T-helper 2 cell treated with Interferon-gamma antibody and Interleukin-4, amounts not matched to agents 100 ng/mL and 5 ng/mL, for 36 hours (primary cell): ENCODE measurements at regions not wholly inside any gene's neighbourhood (a gene's known extent, or its start where the extent isn't known, plus 50 kb on each side); places are given as distances from the start of the nearest gene placed in this dataset.

Experiments
- intact Hi-C: fragments of 100-400 bp; cut with micrococcal nuclease; formaldehyde crosslinking; loops from one replicate; pipeline ENCODE4 v1.15.1; 2023

- intact Hi-C loops = no loop called here
Measured at GRCh38 chr3:23083701-23084100, 119.4 kb upstream of the UBE2E2 start.

DNA sequence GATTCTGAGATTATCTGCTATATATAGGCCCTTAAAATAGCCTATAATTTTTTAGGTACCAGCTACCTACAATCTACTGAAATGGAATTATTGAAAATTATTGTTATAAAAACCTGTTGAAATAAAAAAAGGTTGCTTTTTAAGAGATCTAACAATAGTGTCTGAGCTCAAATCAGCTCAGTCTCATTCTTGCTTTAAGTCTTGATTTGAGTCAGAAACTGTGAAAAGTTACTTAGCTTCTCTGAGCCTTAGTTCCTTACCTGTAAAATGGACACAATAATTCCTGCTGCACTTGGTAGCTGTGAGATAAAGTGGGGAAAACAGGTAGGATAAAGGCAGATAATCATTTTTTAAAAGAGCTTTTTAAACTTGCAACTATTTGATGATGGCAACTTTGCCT lies 118.8 kb upstream of the UBE2E2 start:
- intact Hi-C loops = no loop called here

DNA sequence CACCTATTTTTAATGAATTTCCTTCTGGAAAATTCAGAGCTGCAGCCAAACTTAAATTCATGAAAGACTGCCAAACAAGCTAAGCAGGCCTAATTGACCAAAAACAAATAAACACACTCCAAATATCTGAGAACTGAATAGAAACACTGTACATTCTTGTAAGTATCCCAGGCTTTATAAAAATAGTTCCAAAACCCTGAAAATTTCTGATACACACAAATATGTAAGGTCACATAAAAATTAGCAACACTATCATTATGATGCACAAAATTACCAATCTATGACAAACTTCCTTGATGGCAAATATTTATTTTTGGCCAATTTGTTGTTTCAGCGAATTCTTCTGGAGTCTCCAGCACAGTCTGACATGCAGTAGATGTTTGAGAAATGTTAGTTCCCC lies 117.9 kb upstream of the UBE2E2 start:
- intact Hi-C loops = no loop called here

DNA sequence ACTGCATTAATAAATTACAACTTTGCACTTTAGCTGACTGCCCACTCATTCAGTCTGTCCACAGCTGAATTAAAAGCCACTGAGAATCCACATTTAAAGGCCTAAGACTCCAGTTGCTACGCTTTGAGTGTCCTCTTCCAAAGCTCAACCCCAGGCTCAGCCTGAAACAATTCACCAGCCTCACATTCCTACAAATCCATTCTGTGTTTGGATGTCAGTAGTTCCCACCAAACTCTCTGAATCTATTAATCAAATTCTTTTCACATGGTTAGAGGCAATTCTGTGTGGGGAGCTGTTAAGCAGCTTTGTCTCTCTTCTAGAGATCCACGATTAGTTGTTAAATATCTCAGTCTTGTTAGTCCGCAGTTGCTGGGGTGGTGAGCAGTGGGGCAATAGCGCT lies 116.8 kb upstream of the UBE2E2 start:
- intact Hi-C loops = no loop called here

DNA sequence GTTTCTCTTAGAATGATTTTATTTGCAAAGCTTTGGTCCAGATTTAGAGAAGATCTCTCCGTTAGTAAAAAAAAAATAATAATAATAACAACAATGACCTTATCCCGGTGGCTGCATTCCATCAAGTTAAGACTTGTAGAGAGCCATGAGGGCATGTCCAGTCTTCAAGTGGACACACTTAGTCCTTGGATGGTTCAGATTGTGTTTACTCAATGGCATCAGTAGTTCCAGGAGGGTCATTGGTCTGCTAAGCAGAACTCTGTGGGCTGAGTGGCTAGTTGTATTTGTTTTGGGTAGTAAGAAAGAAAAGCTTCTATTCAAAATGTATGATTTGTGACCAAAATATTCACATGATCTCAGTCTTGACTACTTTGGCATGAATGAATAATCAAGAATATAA lies 116.3 kb upstream of the UBE2E2 start:
- intact Hi-C loops = no loop called here

DNA sequence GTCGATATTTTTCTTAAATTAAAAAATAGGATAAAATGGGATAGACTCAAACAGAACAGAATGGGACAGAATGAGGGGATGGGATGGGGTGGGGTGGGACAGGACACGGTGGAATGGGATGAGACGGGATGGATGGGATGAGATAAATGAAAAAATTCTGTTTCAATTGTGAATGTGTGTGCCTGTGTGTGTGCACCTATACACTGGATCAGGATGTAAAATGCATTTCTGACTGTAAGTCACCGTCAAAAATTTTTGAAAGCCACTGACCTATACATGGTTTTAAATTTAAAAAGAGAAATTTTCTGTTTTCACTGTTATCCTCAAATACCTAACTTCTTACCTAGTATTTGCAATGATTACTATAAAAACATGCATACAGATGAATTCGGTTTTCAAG lies 108.7 kb upstream of the UBE2E2 start:
- intact Hi-C loops = no loop called here

- intact Hi-C loops = no loop called here
Measured at GRCh38 chr3:23094890-23095462, 108.2 kb upstream of the UBE2E2 start.

DNA sequence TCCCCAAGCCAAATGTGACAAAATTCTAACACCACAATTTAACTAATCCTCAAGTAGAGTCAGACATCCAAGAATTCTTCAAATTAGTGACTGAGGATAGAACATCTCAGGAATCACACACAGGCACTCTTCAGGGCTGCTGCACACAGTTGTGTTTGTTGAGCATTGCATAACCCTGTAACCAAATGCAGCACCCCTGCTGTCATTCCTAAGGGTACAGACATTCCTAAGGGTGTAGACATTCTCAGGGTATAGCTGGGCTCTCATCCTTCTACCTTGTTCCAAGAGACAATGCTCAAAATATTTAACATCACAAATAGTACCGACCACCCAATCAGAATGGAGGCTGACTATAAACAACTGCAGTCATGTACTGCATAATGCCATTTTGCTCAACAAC lies 107.1 kb upstream of the UBE2E2 start:
- intact Hi-C loops = no loop called here

- intact Hi-C loops = no loop called here
Measured at GRCh38 chr3:23099021-23099420, 104.1 kb upstream of the UBE2E2 start.

GRCh38 chr3:23099677-23100076 lies 103.5 kb upstream of the UBE2E2 start:
- intact Hi-C loops = no loop called here

- intact Hi-C loops = no loop called here
Measured at GRCh38 chr3:23100106-23100505, 103.0 kb upstream of the UBE2E2 start.

- intact Hi-C loops = no loop called here
Measured at GRCh38 chr3:23103764-23104163, 99.4 kb upstream of the UBE2E2 start.

- intact Hi-C loops = no loop called here
Measured at GRCh38 chr3:23105048-23105447, 98.1 kb upstream of the UBE2E2 start.

DNA sequence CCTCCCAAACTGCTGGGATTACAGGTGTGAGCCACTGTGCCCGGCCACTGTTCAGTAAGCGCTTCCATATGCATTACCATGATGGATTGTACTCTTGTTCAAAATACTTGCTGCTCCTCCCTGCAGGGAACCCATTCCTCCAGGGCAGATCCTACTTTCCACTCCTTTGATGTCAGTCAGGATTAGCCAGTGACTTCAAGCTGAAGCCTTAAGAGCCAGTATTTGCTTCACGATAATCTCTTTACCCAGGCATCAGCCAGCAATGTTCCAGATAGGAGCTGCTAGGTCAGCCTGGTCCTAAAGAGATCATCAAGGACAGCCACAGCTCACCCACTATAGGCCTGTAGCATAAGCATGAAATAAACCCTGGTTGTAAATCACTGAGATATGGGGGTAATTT lies 96.5 kb upstream of the UBE2E2 start:
- intact Hi-C loops = no loop called here

GRCh38 chr3:23107221-23107620 lies 95.9 kb upstream of the UBE2E2 start:
- intact Hi-C loops = no loop called here

- intact Hi-C loops = no loop called here
Measured at GRCh38 chr3:23108451-23109057, 94.6 kb upstream of the UBE2E2 start.

- intact Hi-C loops = no loop called here
Measured at GRCh38 chr3:23111286-23111685, 91.8 kb upstream of the UBE2E2 start.

- intact Hi-C loops = no loop called here
Measured at GRCh38 chr3:23111797-23112196, 91.3 kb upstream of the UBE2E2 start.

DNA sequence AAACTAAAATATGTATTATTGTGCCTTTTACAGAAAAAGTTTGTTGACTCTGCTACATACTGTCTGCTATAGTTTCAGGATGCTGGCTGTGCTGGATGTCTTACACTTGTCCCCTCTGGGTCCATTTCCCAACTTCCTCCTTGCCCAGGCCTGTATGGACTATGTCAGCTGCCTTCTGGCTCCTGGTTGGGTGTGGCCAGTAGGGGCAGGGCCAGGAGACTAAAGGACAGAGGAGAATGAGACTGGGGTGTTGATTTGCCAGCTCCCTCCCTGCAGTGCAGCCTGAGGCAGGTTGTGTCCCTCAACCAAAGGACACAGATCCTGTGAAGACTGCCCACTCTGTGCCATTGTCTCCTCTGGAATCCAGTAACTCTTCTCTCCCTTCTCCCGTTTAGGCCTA lies 90.6 kb upstream of the UBE2E2 start:
- intact Hi-C loops = no loop called here

DNA sequence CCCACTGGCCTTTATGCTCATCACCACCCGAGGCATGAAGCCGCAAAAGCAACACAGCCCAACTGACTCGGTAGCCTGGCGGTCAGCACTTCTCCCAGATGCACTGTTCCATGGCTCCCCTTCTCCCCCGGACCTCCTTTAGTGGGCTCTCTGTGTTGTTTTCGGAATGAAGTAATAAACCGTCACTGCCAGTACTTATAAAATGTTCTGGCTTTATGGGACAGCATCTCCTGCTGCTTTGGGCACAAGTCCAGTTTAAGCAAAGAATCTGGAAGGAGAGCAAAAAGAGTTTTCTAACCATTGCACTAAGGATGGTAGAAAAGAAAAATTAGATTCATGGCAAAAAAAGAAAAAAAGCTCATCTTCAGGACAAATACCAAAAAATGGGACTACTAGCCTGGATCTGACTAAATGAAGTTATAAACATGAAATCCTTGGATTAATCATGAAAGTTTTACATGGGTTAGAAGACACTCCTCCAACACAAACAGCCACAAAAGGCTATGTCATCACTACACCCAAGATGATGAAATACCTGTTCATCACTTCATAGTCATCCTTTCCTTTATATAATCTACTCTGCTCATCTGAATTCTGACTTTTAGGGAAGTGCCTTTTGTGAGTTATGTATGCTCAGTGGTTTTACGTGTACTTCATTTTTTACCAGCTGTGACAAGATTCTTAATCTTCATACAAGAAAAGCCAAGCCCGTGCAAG lies 89.5 kb upstream of the UBE2E2 start:
- intact Hi-C loops = no loop called here

DNA sequence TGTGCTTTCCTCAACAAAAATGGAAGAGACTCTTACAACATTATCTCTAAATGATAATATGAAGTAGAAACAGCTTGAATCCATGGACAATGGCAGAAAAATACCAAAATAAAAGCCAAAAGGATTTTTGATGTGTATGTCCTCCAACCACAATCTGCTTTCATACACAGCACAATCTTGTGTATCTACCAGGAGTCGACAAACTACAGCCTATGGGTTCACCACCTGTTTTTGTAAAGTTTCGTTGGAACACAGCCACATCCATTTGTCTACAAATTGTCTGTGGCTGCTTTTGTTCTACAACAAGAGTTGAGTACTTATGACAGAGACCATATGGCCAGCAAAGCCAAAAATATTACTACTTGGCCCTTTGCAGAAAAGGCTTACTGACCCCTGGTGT lies 88.7 kb upstream of the UBE2E2 start:
- intact Hi-C loops = no loop called here

DNA sequence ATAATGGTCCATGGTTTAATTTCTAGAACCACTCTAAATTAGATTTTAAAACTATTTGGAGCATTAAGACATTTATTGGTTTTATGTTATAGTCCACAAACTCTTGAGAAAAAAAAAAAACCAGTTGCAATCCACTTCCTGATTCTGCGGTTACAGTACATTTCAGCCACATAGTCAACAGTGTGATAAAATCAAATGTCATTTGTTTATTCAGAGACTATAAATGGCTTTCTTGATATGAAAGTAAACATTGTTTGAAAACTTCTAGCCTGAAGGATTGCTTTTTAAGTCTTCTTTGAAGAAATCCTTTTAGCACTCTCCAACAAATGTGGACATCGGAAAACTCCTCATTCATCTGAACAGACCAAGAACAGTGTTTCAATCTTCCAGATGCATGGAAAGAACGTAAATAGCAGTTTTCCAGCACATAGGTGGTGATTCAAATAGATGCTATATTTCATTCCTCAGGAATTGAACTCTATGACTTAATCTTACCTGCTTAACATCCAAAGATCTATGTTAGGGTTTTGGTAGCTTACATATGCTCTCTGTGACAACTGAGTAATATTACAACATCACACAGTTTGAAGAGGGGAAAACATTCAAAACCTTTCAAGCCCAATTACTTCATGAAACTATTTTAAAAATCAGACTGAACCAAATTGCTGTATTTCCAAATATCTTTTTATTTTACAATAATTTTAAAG lies 87.8 kb upstream of the UBE2E2 start:
- intact Hi-C loops = no loop called here
